ENCODE measurements at regions not wholly inside any gene's neighbourhood (a gene's known extent, or its start where the extent isn't known, plus 50 kb on each side); places are given as distances from the start of the nearest gene placed in this dataset.
"Not testable (repeated sequence)": the region's sequence is repeated elsewhere in the genome, so short reads cannot be mapped to it uniquely, and the experiment has no call there.

DNA sequence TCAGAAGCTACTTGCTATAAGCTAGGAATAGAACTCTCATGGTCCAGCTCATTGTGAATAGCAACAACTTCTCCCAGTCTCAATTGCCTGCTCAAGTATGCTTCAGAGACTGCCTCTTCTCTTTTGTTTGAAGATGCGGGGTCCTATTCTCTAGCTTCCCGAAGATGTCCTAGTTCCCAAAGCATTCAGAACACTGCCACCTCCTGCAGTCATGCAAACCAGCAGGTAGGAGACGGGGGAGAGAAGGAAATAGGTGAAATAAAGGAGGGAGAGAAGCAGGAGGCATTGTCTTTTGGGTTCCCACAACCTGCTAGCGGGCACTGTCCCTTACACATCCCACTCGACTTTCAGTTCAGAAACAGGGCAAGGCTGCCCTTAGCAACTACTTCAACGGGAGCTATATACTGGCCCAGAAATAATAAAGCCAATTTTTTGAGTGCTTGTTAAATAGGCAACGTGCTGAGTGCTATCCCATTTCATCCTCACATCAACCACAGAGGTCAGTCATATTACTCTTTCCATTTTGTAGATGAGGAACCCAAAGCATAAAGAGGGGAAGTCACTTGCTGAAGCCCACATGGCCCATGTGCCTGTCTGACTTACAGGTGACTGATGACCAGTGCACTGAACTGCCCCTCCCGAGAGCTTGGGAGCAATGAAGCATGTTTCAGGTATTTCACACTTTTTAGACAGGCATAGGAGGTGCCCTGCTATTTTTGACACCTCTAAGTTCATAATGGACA lies 61.9 kb upstream of the ATXN1 start:
- ChIA-PET CTCF (no interaction called here), POLR2A (no interaction called here)
- no peak overlapping the region for H3K4me3 Mint-ChIP-seq
- H3K27me3 Mint-ChIP-seq, result peaks cover 37% of the 10 kb centered on the region
- H3K9me3 Mint-ChIP-seq, result no peaks in the 10 kb centered on the region
- H3K27ac Mint-ChIP-seq, result no peak overlapping the region
- DNase-seq, result no peak
- peaks cover 13% of the 10 kb centered on the region for H3K4me1 Mint-ChIP-seq
- no peaks in the 10 kb centered on the region for H3K36me3 Mint-ChIP-seq (ENCODE audit: low read depth)

DNA sequence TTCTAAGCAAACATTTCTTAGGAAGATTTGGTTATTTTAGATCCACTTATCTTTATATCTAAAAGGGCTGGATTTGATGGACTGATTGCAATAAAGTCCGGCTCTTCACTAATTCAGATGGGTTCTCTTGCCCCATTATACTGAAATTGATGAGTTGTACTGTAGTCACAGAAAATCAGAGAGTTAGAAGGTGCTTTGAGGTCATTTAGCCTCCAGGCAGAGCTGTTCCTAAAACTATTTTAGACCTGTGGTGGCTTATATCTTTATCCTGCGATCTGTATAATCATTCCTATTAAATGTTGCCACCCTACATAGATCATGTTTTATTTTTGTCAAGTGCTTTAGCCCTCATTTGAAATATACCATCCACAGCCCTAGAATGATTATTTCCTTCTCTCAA lies 61.3 kb upstream of the ATXN1 start:
- DNase-seq, result no peak
- ChIA-PET POLR2A (no interaction called here), CTCF (no interaction called here)
- no peak overlapping the region for H3K4me3 Mint-ChIP-seq
- H3K4me1 Mint-ChIP-seq, result peaks cover 7% of the 10 kb centered on the region
- H3K9me3 Mint-ChIP-seq, result no peaks in the 10 kb centered on the region
- H3K27me3 Mint-ChIP-seq, result peaks cover 36% of the 10 kb centered on the region
- H3K36me3 Mint-ChIP-seq (ENCODE audit: low read depth), result no peaks in the 10 kb centered on the region
- no peak overlapping the region for H3K27ac Mint-ChIP-seq

DNA sequence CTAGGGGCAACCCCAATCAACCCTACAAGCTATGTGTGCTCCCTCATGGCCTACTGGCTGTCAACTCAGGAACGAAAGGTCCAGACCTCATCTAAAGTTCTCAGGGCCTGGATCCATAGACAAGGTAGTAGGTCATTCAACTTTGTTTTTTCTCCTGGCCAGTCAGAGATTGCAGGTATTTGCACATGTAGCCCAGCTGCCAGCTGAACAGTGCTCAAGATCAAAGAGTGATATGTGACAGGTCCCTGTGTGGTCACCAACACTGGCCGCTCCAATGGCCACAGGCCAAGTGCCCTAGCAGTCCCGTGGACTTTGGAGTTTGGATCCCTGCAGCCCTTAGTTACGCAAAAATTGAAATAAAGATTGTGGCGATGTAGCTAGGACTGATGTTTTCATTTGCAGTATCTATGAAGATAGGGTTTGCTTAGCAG lies 60.6 kb upstream of the ATXN1 start:
- H3K4me1 Mint-ChIP-seq, result peaks cover 1% of the 10 kb centered on the region
- ChIA-PET POLR2A (no interaction called here), CTCF (no interaction called here)
- H3K27me3 Mint-ChIP-seq, result peaks cover 32% of the 10 kb centered on the region
- DNase-seq, result no peak
- H3K27ac Mint-ChIP-seq, result no peak overlapping the region
- no peaks in the 10 kb centered on the region for H3K9me3 Mint-ChIP-seq
- no peak overlapping the region for H3K4me3 Mint-ChIP-seq
- no peaks in the 10 kb centered on the region for H3K36me3 Mint-ChIP-seq (ENCODE audit: low read depth)

DNA sequence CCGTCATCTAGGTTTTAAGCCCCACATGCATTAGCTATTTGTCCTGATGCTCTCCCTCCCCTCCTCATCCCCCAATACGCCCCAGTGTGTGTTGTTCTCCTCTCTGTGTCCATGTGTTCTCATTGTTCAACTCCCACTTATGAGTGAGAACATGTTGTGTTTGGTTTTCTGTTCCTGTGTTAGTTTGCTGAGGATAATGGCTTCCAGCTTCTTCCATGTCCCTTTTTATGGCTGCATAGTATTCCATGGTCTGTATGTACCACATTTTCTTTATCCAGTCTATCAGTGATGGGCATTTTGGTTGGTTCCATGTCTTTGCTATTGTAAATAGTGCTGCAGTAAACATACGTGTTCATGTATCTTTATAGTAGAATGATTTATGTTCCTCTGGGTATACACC lies 59.0 kb upstream of the ATXN1 start:
- CTCF ChIA-PET, DNase-seq, H3K27ac Mint-ChIP-seq: not testable (repeated sequence)

DNA sequence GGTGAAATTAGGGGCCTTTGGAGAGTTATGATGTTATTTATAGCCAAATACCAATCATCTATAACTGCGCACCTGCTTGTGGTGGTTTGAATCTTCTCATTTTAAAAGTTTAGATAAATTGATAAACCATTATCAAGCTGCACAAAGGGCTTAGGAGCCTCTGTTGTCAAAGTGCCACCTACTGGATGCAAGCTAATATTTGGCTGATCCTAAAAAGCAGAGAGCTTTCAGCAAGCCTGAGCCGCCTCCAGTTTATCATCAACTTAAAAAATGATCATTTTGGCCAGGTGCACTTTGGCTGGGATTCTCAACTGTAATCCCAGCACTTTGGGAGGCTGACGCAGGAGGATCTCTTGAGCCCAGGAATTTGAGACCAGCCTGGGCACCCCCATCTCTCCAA lies 58.5 kb upstream of the ATXN1 start:
- Mint-ChIP-seq H3K27me3 (peaks cover 26% of the 10 kb centered on the region), H3K9me3 (no peaks in the 10 kb centered on the region), H3K4me3 (no peak overlapping the region), H3K27ac (no peak overlapping the region), H3K36me3 (ENCODE audit: low read depth) (no peaks in the 10 kb centered on the region), H3K4me1 (no peaks in the 10 kb centered on the region)
- ChIA-PET POLR2A (no interaction called here), CTCF (no interaction called here)
- DNase-seq, result no peak

More for the DNA sequence above, 59.0 kb upstream of the ATXN1 start:
- H3K9me3 Mint-ChIP-seq; H3K36me3 Mint-ChIP-seq (ENCODE audit: low read depth); H3K4me3 Mint-ChIP-seq; POLR2A ChIA-PET; H3K4me1 Mint-ChIP-seq: not testable (repeated sequence)
- H3K27me3 Mint-ChIP-seq, result peaks cover 29% of the 10 kb centered on the region

DNA sequence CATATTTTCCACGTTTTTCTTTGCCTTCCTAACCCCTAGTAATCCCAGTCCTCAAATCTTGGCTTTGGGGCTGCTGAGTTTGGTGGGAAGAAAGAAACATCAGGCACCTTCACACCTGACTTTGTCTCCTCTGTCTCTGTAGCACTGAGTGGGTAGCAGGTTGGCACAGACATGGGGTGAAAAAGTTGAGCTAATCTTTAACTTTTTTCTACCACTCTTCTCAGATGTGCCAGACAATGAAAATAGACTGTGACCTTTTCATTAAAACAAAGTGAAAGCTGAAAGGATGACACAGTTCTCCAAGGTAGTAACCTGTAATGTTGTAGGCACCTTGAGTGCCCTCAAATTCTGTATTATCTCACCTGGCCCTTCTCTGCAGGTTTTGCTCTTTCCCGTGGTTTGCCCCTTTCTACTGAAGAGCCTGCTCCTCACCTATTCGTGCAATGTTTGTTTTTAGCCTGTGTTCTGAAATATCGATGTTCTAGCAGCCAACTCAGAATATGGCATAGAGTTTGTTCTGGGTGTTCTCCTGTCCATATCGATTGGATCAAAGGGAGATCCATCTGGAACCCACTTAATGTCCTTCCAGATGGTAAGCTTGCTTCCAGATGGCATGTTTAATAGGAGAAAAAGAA lies 57.8 kb upstream of the ATXN1 start:
- Mint-ChIP-seq H3K27ac (no peak overlapping the region), H3K36me3 (ENCODE audit: low read depth) (no peaks in the 10 kb centered on the region), H3K4me3 (no peak overlapping the region), H3K4me1 (no peaks in the 10 kb centered on the region), H3K9me3 (peaks cover 2% of the 10 kb centered on the region), H3K27me3 (peaks cover 26% of the 10 kb centered on the region)
- POLR2A ChIA-PET, result no interaction called here
- CTCF ChIA-PET, result interaction anchor here (1.2 to 1.4 kb wide), 2 partner anchors 9 to 49 kb away, joined by 3 to 4 read pairs; no protein-coding TSS in a partner anchor
- DNase-seq, result no peak

DNA sequence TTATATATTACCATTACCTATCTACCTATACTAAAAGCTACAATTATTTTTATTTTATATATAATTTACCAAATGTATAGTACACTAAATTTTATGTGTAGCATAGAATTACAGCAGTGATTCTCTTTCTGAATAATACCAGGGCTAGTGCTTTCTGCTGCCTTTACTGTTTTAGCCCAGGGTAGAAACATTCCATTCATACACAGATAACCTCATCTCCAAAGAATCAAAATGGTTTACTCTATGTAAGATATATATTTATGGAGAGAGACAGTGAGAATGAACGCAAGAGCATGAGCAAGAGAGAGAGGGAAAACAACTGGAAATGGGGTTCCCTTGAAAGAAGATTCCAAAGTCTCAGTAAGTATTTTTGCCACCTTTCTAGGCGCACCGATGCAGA lies 56.3 kb upstream of the ATXN1 start:
- Mint-ChIP-seq H3K27ac (no peak overlapping the region), H3K27me3 (peaks cover 19% of the 10 kb centered on the region), H3K9me3 (peaks cover 14% of the 10 kb centered on the region), H3K4me1 (no peaks in the 10 kb centered on the region), H3K4me3 (no peak overlapping the region), H3K36me3 (ENCODE audit: low read depth) (peaks cover 6% of the 10 kb centered on the region)
- ChIA-PET CTCF (no interaction called here), POLR2A (no interaction called here)
- no peak for DNase-seq

DNA sequence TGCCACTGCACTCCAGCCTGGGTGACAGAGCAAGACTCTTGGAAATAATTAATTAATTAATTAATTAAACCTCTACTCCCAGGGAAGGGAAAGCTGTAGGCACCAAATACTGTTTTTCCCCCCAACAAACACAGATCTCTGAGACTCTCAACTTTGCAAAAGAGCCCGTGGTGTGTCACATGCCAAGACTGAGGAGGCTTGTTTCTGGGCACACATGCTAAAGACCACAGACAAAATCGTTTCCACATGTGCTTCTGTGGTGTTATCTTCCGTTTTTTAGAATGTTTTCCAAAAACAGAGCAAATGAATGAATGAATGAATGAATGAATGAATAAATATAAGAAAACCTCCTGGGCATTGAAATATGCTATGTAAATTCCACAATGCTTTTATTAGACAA lies 55.6 kb upstream of the ATXN1 start:
- Mint-ChIP-seq H3K9me3 (peaks cover 21% of the 10 kb centered on the region), H3K4me3 (no peak overlapping the region), H3K4me1 (no peaks in the 10 kb centered on the region), H3K27me3 (peaks cover 21% of the 10 kb centered on the region), H3K36me3 (ENCODE audit: low read depth) (peaks cover 11% of the 10 kb centered on the region), H3K27ac (no peak overlapping the region)
- no peak for DNase-seq
- ChIA-PET POLR2A (no interaction called here), CTCF (no interaction called here)

DNA sequence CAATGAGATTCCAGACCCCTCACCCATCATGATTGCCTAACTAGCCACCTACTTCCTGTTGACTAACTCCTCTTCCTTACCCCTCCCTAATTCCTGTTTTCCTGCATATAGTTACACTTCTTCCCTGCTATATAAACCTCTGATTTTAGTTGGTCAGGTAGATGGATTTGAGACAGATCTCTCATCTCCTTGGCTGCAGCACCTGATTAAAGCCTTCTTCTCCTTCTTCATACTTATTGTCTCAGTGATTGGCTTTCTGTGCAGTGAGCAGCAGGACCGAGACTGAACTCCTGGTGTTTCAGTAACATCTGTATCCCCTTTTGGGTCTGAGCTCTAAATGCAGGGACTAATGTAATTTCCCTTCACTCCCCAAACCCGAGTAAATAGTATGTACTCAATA lies 51.7 kb upstream of the ATXN1 start:
- H3K4me3 Mint-ChIP-seq, result no peak overlapping the region
- H3K4me1 Mint-ChIP-seq, result peaks cover 3% of the 10 kb centered on the region
- peaks cover 28% of the 10 kb centered on the region for H3K9me3 Mint-ChIP-seq
- POLR2A ChIA-PET, result no interaction called here
- DNase-seq, result no peak
- H3K27me3 Mint-ChIP-seq, result peaks cover 4% of the 10 kb centered on the region
- H3K27ac Mint-ChIP-seq, result no peak overlapping the region
- CTCF ChIA-PET, result no interaction called here
- peaks cover 11% of the 10 kb centered on the region for H3K36me3 Mint-ChIP-seq (ENCODE audit: low read depth)

DNA sequence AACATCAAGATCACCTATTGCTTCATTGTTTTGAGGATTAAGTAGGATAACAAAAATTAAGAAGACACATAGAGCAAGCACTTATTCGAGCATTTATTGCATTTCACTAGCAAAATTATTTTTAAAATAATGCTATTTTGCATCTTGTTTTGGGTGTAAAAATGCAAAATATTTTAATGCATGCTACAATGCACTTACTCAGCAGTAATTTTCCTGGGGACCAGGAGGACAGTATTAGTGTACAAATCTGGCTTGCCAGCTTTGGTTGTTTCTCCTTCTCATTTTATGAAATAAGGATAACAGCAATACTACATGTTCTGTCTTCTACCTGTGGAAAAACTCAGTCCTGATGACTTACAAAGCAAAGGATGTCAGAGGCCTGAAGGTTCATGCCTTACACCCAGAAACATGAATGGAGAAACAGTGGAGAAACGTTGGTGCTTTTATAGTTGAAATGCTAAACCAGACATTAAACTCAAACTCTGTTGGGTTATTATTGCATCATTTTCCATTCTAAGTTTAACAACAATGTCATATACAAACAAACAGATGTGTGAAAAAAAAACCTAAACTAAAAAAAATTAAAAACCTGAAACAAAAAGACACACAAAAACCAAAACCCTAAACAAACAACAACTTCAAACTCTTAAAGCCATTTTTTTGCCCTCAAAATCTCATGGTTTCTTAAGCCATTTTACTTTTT lies 50.2 kb upstream of the ATXN1 start:
- Mint-ChIP-seq H3K4me3 (no peak overlapping the region), H3K9me3 (peaks cover 28% of the 10 kb centered on the region), H3K27ac (no peak overlapping the region), H3K36me3 (ENCODE audit: low read depth) (peaks cover 11% of the 10 kb centered on the region), H3K4me1 (peaks cover 3% of the 10 kb centered on the region), H3K27me3 (peaks cover 4% of the 10 kb centered on the region)
- ChIA-PET CTCF (no interaction called here), POLR2A (no interaction called here)
- DNase-seq, result no peak
